ENCODE measurements at regions not wholly inside any gene's neighbourhood (a gene's known extent, or its start where the extent isn't known, plus 50 kb on each side); places are given as distances from the start of the nearest gene placed in this dataset.
A peak's percentile ranks its signal among the peaks of the same experiment; 100 is the strongest.

- intact Hi-C loops (cut with DNase I): no loop called here
- WGBS, 3 donors: 93 to 96% (median 94%) methylated on average over 4 of the region's 4 CpGs
- Histone ChIP-seq H3K9me3 (no peaks in the 10 kb centered on the region), H3K27ac (no peak overlapping the region), H3K4me1 (no peaks in the 10 kb centered on the region), H3K36me3 (ENCODE audit: insufficient read depth in 1 of 2, low read depth in 1 of 2) (peaks cover 0 to 7% of the 10 kb centered on the region in 2 donors), H3K27me3 (ENCODE audit: insufficient read depth in 3 of 3, low read length in 2 of 3) (no peaks in the 10 kb centered on the region), H3K4me3 (no peak overlapping the region)
- ATAC-seq (no peak), DNase-seq (no peak)
- TF ChIP-seq CTCF (IDR thresholded peaks at IDR 0.05): no peak
These were observed 102.5 kb downstream of the BEGAIN start for GRCh38 chr14:100484531-100485267.

- H3K4me3 ChIP-seq: no peak overlapping the region
- WGBS, 3 donors: 26 to 33% (median 30%) methylated on average over 21 of the region's 21 CpGs
- intact Hi-C loops (cut with DNase I): no loop called here
- no peaks in the 10 kb centered on the region for H3K9me3 ChIP-seq
- H3K36me3 ChIP-seq (ENCODE audit: insufficient read depth in 1 of 2, low read depth in 1 of 2): peaks cover 0 to 7% of the 10 kb centered on the region in 2 donors
- no peaks in the 10 kb centered on the region for H3K4me1 ChIP-seq
- peak in 2 of 4 donors; percentile 62 to 73 for ATAC-seq
- H3K27me3 ChIP-seq (ENCODE audit: insufficient read depth in 3 of 3, low read length in 2 of 3): no peaks in the 10 kb centered on the region
- no peak for TF ChIP-seq CTCF (IDR thresholded peaks at IDR 0.05)
- H3K27ac ChIP-seq: no peak overlapping the region
- DNase-seq: peak; percentile 71 to 78
These were observed 101.0 kb downstream of the BEGAIN start for GRCh38 chr14:100486025-100486828.

All from psoas muscle (tissue), 7 donors.